BE2C (cell line): ENCODE measurements at regions not wholly inside any gene's neighbourhood (a gene's known extent, or its start where the extent isn't known, plus 50 kb on each side); places are given as distances from the start of the nearest gene placed in this dataset.

Experiments used
- DNase-seq: peaks from one replicate; pipeline ENCODE4 v3.0.0-alpha.2; 2020
- H3K27me3 ChIP-seq: fragments of 250-450 bp; sonication (Bioruptor Pico); 2 replicates; pipeline ENCODE4 v1.5.1; 2020; ENCODE audit warnings: mild to moderate bottlenecking
- H3K36me3 ChIP-seq: fragments of 250-450 bp; sonication (Bioruptor Pico); 2 replicates; pipeline ENCODE4 v1.5.1; 2020; ENCODE audit warnings: mild to moderate bottlenecking
- H3K4me1 ChIP-seq: fragments of 250-450 bp; sonication (Bioruptor Pico); 2 replicates; pipeline ENCODE4 v1.5.1; 2020
- H3K4me3 ChIP-seq: 2 replicates; pipeline ENCODE4 v1.5.1; 2011; ENCODE audit warnings: low read depth, low read length
- H3K9me3 ChIP-seq: fragments of 250-450 bp; sonication (Bioruptor Pico); 2 replicates; pipeline ENCODE4 v1.5.1; 2020
- TF ChIP-seq, protein P1 (sequence below): IDR thresholded peaks from 2 replicates; pipeline ENCODE4 v1.5.1; 2012; ENCODE audit warnings: mild to moderate bottlenecking, low read depth, low read length

DNA sequence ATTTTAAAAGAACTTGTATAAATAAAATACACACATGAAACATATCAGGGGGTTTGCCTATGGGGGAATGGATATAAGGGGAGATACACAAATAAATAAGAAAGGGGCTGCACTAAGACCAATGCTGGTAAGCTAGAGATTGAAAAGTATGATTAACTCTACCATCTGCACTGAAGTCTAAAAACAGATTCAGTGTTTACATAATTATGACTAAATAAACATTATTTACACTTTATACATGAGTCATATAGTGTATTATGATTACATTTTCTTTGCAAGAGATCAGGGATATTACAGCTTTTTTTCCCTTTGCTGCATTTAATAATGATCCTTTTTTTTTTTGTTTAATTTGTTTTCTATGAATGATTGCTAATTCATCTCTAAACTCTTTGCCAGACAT lies 367.9 kb downstream of the TMEM38B start:
- TF ChIP-seq, protein P1, sequence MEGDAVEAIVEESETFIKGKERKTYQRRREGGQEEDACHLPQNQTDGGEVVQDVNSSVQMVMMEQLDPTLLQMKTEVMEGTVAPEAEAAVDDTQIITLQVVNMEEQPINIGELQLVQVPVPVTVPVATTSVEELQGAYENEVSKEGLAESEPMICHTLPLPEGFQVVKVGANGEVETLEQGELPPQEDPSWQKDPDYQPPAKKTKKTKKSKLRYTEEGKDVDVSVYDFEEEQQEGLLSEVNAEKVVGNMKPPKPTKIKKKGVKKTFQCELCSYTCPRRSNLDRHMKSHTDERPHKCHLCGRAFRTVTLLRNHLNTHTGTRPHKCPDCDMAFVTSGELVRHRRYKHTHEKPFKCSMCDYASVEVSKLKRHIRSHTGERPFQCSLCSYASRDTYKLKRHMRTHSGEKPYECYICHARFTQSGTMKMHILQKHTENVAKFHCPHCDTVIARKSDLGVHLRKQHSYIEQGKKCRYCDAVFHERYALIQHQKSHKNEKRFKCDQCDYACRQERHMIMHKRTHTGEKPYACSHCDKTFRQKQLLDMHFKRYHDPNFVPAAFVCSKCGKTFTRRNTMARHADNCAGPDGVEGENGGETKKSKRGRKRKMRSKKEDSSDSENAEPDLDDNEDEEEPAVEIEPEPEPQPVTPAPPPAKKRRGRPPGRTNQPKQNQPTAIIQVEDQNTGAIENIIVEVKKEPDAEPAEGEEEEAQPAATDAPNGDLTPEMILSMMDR: no peak
- Histone ChIP-seq H3K27me3 (no peaks in the 10 kb centered on the region), H3K4me1 (no peaks in the 10 kb centered on the region), H3K4me3 (no peak overlapping the region), H3K36me3 (no peaks in the 10 kb centered on the region), H3K9me3 (no peaks in the 10 kb centered on the region)
- DNase-seq: no peak

DNA sequence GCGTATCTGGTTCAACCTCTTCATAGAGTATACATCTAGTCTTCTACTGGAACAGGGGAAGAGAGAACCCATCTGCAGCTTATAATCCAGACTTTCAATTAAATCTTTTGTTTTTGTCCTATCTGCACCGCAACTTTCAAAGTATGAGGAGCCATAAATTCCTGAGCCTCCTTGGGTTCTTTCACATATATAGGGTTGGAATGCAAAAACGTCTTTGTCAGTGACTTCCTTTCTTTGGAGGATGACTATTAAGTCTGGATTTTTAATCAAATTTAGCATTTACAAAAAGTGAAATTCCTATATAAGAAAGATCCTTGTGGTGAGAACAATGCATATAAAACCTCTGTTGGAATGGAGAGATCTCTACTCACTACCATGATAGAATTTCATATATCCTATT lies 370.8 kb downstream of the TMEM38B start:
- H3K36me3 ChIP-seq: no peaks in the 10 kb centered on the region
- H3K9me3 ChIP-seq: no peaks in the 10 kb centered on the region
- H3K27me3 ChIP-seq: no peaks in the 10 kb centered on the region
- no peak for DNase-seq
- TF ChIP-seq, protein P1: no peak
- H3K4me1 ChIP-seq: no peaks in the 10 kb centered on the region
- H3K4me3 ChIP-seq: no peak overlapping the region

- H3K4me1 ChIP-seq: no peaks in the 10 kb centered on the region
- TF ChIP-seq, protein P1: no peak
- H3K4me3 ChIP-seq: no peak overlapping the region
- no peaks in the 10 kb centered on the region for H3K27me3 ChIP-seq
- H3K36me3 ChIP-seq: no peaks in the 10 kb centered on the region
- no peaks in the 10 kb centered on the region for H3K9me3 ChIP-seq
- DNase-seq: no peak
Measured at GRCh38 chr9:106065579-106066214, 371.4 kb downstream of the TMEM38B start.

DNA sequence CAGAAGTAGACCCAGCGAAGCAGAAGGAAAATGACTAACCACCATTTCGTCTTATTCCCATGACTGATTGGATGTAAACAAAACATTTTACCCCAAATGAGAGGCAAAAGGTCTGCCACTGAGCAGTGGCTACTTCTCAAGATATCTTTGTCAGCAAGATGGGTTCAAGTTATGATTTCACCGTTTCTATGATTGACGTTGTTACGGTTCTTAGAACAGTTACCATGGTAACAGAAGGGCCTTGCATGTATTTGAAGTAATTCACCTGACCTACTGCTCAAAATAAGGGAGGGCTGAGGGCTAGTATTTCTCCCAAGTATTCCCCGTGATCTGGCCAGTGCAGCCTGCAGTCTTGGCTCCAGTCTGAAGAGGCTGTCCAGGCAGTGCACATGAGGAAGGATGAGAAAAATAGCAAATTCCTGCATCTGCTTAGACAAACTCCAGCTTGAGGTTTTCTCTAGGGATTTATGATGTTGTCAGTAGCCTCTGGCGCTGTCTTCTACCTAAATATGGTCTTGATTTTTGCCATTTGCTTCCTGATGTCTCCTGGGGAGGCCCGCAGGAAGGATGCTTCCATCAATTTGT lies 372.7 kb downstream of the TMEM38B start:
- TF ChIP-seq, protein P1: no peak
- no peaks in the 10 kb centered on the region for H3K36me3 ChIP-seq
- H3K4me1 ChIP-seq: no peaks in the 10 kb centered on the region
- H3K27me3 ChIP-seq: no peaks in the 10 kb centered on the region
- H3K9me3 ChIP-seq: no peaks in the 10 kb centered on the region
- DNase-seq: no peak
- H3K4me3 ChIP-seq: no peak overlapping the region

DNA sequence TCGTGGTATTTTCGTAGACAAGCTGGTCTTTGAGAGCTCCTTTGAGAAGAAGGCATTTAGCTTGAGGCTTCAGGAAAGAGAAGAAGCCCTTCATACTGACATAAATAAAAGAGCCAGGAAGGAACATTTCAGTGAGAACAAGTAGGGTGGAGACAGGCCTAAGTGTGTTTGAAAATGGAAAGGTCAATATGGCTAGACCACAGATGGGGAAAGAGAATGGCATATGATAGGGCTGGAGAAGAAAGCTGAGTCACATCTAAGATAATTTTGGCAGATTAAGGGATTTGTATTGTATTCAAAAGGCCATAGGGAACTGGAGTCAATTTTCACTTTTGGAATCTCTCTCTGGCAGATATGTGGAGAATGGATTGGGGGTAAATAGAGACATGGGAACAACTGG lies 374.9 kb downstream of the TMEM38B start:
- Histone ChIP-seq H3K4me3 (no peak overlapping the region), H3K9me3 (no peaks in the 10 kb centered on the region), H3K36me3 (no peaks in the 10 kb centered on the region), H3K27me3 (no peaks in the 10 kb centered on the region), H3K4me1 (no peaks in the 10 kb centered on the region)
- no peak for DNase-seq
- TF ChIP-seq, protein P1: no peak

- TF ChIP-seq, protein P1: no peak
- no peak for DNase-seq
- Histone ChIP-seq H3K4me3 (no peak overlapping the region), H3K4me1 (no peaks in the 10 kb centered on the region), H3K36me3 (no peaks in the 10 kb centered on the region), H3K27me3 (no peaks in the 10 kb centered on the region), H3K9me3 (no peaks in the 10 kb centered on the region)
Measured at GRCh38 chr9:106072421-106072820, 378.1 kb downstream of the TMEM38B start.
